IPS-15b (cell line): ENCODE measurements at regions not wholly inside any gene's neighbourhood (a gene's known extent, or its start where the extent isn't known, plus 50 kb on each side); places are given as distances from the start of the nearest gene placed in this dataset.
"Not testable (repeated sequence)": the region's sequence is repeated elsewhere in the genome, so short reads cannot be mapped to it uniquely, and the experiment has no call there.

Source experiments
- H3K27me3 ChIP-seq: one replicate; pipeline ENCODE4 v1.6.1; 2013; ENCODE audit warnings: low read length; ENCODE audit not compliant: control insufficient read depth, insufficient read depth
- H3K36me3 ChIP-seq: one replicate; pipeline ENCODE4 v1.6.1; 2013; ENCODE audit warnings: low read length; ENCODE audit not compliant: control insufficient read depth, insufficient read depth
- H3K4me1 ChIP-seq: one replicate; pipeline ENCODE4 v1.6.1; 2013; ENCODE audit warnings: mild to moderate bottlenecking, low read length; ENCODE audit not compliant: control insufficient read depth, insufficient read depth
- H3K4me3 ChIP-seq: one replicate; pipeline ENCODE4 v1.5.1; 2013; ENCODE audit warnings: low read depth, low read length
- H3K9ac ChIP-seq: one replicate; pipeline ENCODE4 v1.6.1; 2013; ENCODE audit warnings: low read depth, mild to moderate bottlenecking, low read length
- H3K9me3 ChIP-seq: one replicate; pipeline ENCODE4 v1.6.1; 2013; ENCODE audit warnings: mild to moderate bottlenecking, low read length; ENCODE audit not compliant: control insufficient read depth, insufficient read depth

GRCh38 chr13:76326343-76326742, 559.9 kb downstream of the KCTD12 start:
- no peak overlapping the region for H3K9ac ChIP-seq
- no peaks in the 10 kb centered on the region for H3K36me3 ChIP-seq
- no peak overlapping the region for H3K4me3 ChIP-seq
- H3K27me3 ChIP-seq = no peaks in the 10 kb centered on the region
- no peaks in the 10 kb centered on the region for H3K9me3 ChIP-seq
- no peaks in the 10 kb centered on the region for H3K4me1 ChIP-seq

GRCh38 chr13:76319921-76320320, 566.3 kb downstream of the KCTD12 start:
- H3K4me3 ChIP-seq = no peak overlapping the region
- H3K9ac ChIP-seq = no peak overlapping the region
- H3K36me3 ChIP-seq = no peaks in the 10 kb centered on the region
- H3K27me3 ChIP-seq = no peaks in the 10 kb centered on the region
- no peaks in the 10 kb centered on the region for H3K4me1 ChIP-seq
- H3K9me3 ChIP-seq = no peaks in the 10 kb centered on the region

- H3K4me3 ChIP-seq = no peak overlapping the region
- H3K9me3 ChIP-seq = no peaks in the 10 kb centered on the region
- no peaks in the 10 kb centered on the region for H3K4me1 ChIP-seq
- no peaks in the 10 kb centered on the region for H3K27me3 ChIP-seq
- no peak overlapping the region for H3K9ac ChIP-seq
- H3K36me3 ChIP-seq = no peaks in the 10 kb centered on the region
These were observed 569.1 kb downstream of the KCTD12 start for GRCh38 chr13:76316998-76317527.

GRCh38 chr13:76314495-76314894, 571.7 kb downstream of the KCTD12 start:
- Histone ChIP-seq H3K9me3 (no peaks in the 10 kb centered on the region), H3K27me3 (no peaks in the 10 kb centered on the region), H3K4me3 (no peak overlapping the region), H3K36me3 (no peaks in the 10 kb centered on the region), H3K4me1 (no peaks in the 10 kb centered on the region), H3K9ac (no peak overlapping the region)

GRCh38 chr13:76307142-76307541, 579.1 kb downstream of the KCTD12 start:
- no peaks in the 10 kb centered on the region for H3K27me3 ChIP-seq
- no peaks in the 10 kb centered on the region for H3K4me1 ChIP-seq
- no peak overlapping the region for H3K9ac ChIP-seq
- H3K36me3 ChIP-seq = no peaks in the 10 kb centered on the region
- H3K4me3 ChIP-seq = no peak overlapping the region
- H3K9me3 ChIP-seq = no peaks in the 10 kb centered on the region

- H3K27me3 ChIP-seq = no peaks in the 10 kb centered on the region
- no peak overlapping the region for H3K4me3 ChIP-seq
- no peaks in the 10 kb centered on the region for H3K4me1 ChIP-seq
- no peak overlapping the region for H3K9ac ChIP-seq
- H3K36me3 ChIP-seq = no peaks in the 10 kb centered on the region
- no peaks in the 10 kb centered on the region for H3K9me3 ChIP-seq
These were observed 585.5 kb downstream of the KCTD12 start for GRCh38 chr13:76300688-76301087.

GRCh38 chr13:76297331-76297730, 588.9 kb downstream of the KCTD12 start:
- no peaks in the 10 kb centered on the region for H3K27me3 ChIP-seq
- H3K36me3 ChIP-seq = no peaks in the 10 kb centered on the region
- H3K9me3 ChIP-seq = no peaks in the 10 kb centered on the region
- no peak overlapping the region for H3K4me3 ChIP-seq
- H3K4me1 ChIP-seq = no peaks in the 10 kb centered on the region
- H3K9ac ChIP-seq = no peak overlapping the region

- no peaks in the 10 kb centered on the region for H3K9me3 ChIP-seq
- no peak overlapping the region for H3K4me3 ChIP-seq
- no peak overlapping the region for H3K9ac ChIP-seq
- H3K36me3 ChIP-seq = no peaks in the 10 kb centered on the region
- H3K27me3 ChIP-seq = no peaks in the 10 kb centered on the region
- H3K4me1 ChIP-seq = no peaks in the 10 kb centered on the region
These were observed 589.5 kb downstream of the KCTD12 start for GRCh38 chr13:76296751-76297150.

- not testable (repeated sequence) for H3K9ac ChIP-seq, H3K27me3 ChIP-seq, H3K9me3 ChIP-seq, H3K4me1 ChIP-seq, H3K36me3 ChIP-seq, H3K4me3 ChIP-seq
These were observed 591.2 kb downstream of the KCTD12 start for GRCh38 chr13:76295020-76295419.

GRCh38 chr13:76293751-76294150, 592.5 kb downstream of the KCTD12 start:
- Histone ChIP-seq H3K4me1 (peaks cover 6% of the 10 kb centered on the region), H3K36me3 (no peaks in the 10 kb centered on the region), H3K9me3 (no peaks in the 10 kb centered on the region), H3K27me3 (no peaks in the 10 kb centered on the region), H3K4me3 (no peak overlapping the region), H3K9ac (no peak overlapping the region)

GRCh38 chr13:76293346-76293745, 592.9 kb downstream of the KCTD12 start:
- H3K4me1 ChIP-seq = peaks cover 6% of the 10 kb centered on the region
- no peak overlapping the region for H3K9ac ChIP-seq
- no peaks in the 10 kb centered on the region for H3K9me3 ChIP-seq
- no peak overlapping the region for H3K4me3 ChIP-seq
- no peaks in the 10 kb centered on the region for H3K27me3 ChIP-seq
- no peaks in the 10 kb centered on the region for H3K36me3 ChIP-seq

GRCh38 chr13:76292726-76293125, 593.5 kb downstream of the KCTD12 start:
- H3K27me3 ChIP-seq = no peaks in the 10 kb centered on the region

More at GRCh38 chr13:76292726-76293125, 593.5 kb downstream of the KCTD12 start:
- Histone ChIP-seq H3K4me3 (no peak overlapping the region), H3K9ac (no peak overlapping the region), H3K4me1 (peaks cover 6% of the 10 kb centered on the region), H3K9me3 (no peaks in the 10 kb centered on the region), H3K36me3 (no peaks in the 10 kb centered on the region)
